HCT116 (cell line): ENCODE measurements at regions not wholly inside any gene's neighbourhood (a gene's known extent, or its start where the extent isn't known, plus 50 kb on each side); places are given as distances from the start of the nearest gene placed in this dataset.
"Not testable (repeated sequence)": the region's sequence is repeated elsewhere in the genome, so short reads cannot be mapped to it uniquely, and the experiment has no call there.

Source experiments
- CBX3 ChIP-seq: IDR thresholded peaks from 2 replicates; pipeline ENCODE4 v1.6.1; 2012; ENCODE audit warnings: low read depth
- EZH2 ChIP-seq: fragments of 200-600 bp; sonication (generic); IDR thresholded peaks from 2 replicates; pipeline ENCODE4 v1.6.1; 2017; ENCODE audit warnings: antibody characterized with exemption, mixed run types
- EZH2phosphoT487 ChIP-seq: fragments of 200-600 bp; IDR thresholded peaks from 2 replicates; pipeline ENCODE4 v1.6.1; 2018; ENCODE audit warnings: antibody characterized with exemption, borderline replicate concordance
- FOSL1 ChIP-seq: IDR thresholded peaks from 2 replicates; pipeline ENCODE4 v1.6.1; 2012; ENCODE audit warnings: low read depth
- POLR2A ChIP-seq: IDR thresholded peaks from 2 replicates; pipeline ENCODE4 v1.7.0; 2011; ENCODE audit warnings: borderline replicate concordance; ENCODE audit not compliant: insufficient read depth, insufficient read length; ENCODE audit errors: extremely low read depth
- POLR2AphosphoS5 ChIP-seq: IDR thresholded peaks from 2 replicates; pipeline ENCODE4 v1.6.1; 2011; ENCODE audit warnings: mild to moderate bottlenecking, low read depth, low read length, moderate library complexity
- RAD21 ChIP-seq: IDR thresholded peaks from 2 replicates; pipeline ENCODE4 v1.6.1; 2012; ENCODE audit warnings: low read depth, mild to moderate bottlenecking
- SP1 ChIP-seq: IDR thresholded peaks from 2 replicates; pipeline ENCODE4 v1.6.1; 2012; ENCODE audit warnings: low read depth
- YY1 ChIP-seq: IDR thresholded peaks from 2 replicates; pipeline ENCODE4 v1.6.1; 2011; ENCODE audit warnings: low read length, low read depth, moderate library complexity, mild to moderate bottlenecking; ENCODE audit not compliant: insufficient replicate concordance; ENCODE audit errors: extremely low read depth
- ZFX ChIP-seq: fragments of 450-650 bp; IDR thresholded peaks from 2 replicates; pipeline ENCODE4 v1.6.1; 2017
- ZNF274 ChIP-seq: fragments of 200-500 bp; sonication (Bioruptor generic); IDR thresholded peaks from 2 replicates; pipeline ENCODE4 v1.6.1; 2014; ENCODE audit warnings: mild to moderate bottlenecking, low read depth, low read length, inconsistent platforms
- TF ChIP-seq, protein P1 (sequence below), 3 experiments: fragments of 200-600 bp in 1 of 3; sonication (generic) in 1 of 3; IDR thresholded peaks in 2 of 3; conservative IDR thresholded peaks in 1 of 3; 2 replicates each; pipeline ENCODE4 v1.5.1; 2012 to 2017; ENCODE audit warnings: low read depth in 2 of 3, low read length in 2 of 3, antibody characterized with exemption in 1 of 3, borderline replicate concordance in 1 of 3, control low read depth in 1 of 3, mild to moderate bottlenecking in 1 of 3, mixed read lengths in 1 of 3, mixed run types in 1 of 3, moderate library complexity in 1 of 3; ENCODE audit not compliant: insufficient read depth in 1 of 3
- TF ChIP-seq, protein P2 (sequence below): IDR thresholded peaks from 2 replicates; pipeline ENCODE4 v1.6.1; 2012; ENCODE audit warnings: low read depth

DNA sequence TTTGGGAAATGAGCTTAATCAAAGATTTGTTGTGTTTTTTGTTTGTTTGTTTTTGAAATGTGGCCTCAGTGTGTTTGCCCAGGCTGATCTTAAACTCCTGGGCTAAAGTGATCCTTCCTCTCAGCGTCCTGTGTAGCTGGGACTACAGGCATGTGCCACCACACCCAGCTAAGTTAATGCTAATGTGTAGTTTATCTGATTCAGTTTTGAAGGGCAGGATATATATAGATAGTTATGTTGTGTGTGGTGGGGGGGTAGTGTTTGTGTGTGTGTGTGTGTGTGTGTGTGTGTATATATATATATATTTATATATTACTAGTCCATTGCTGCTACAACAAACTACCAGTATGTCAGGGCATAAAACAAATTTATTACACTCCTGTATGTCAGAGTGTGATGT, 108.1 kb upstream of the PTPN20 start:
- TF ChIP-seq, protein P1, sequence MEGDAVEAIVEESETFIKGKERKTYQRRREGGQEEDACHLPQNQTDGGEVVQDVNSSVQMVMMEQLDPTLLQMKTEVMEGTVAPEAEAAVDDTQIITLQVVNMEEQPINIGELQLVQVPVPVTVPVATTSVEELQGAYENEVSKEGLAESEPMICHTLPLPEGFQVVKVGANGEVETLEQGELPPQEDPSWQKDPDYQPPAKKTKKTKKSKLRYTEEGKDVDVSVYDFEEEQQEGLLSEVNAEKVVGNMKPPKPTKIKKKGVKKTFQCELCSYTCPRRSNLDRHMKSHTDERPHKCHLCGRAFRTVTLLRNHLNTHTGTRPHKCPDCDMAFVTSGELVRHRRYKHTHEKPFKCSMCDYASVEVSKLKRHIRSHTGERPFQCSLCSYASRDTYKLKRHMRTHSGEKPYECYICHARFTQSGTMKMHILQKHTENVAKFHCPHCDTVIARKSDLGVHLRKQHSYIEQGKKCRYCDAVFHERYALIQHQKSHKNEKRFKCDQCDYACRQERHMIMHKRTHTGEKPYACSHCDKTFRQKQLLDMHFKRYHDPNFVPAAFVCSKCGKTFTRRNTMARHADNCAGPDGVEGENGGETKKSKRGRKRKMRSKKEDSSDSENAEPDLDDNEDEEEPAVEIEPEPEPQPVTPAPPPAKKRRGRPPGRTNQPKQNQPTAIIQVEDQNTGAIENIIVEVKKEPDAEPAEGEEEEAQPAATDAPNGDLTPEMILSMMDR (IDR thresholded peaks at IDR 0.05 in 2 of 3, conservative IDR thresholded peaks at IDR 0.05 in 1 of 3; ENCODE audit: borderline replicate concordance in 1 of 3, insufficient read depth in 1 of 3, low read depth in 2 of 3, low read length in 2 of 3) = not testable (repeated sequence)
- not testable (repeated sequence) for TF ChIP-seq EZH2, POLR2A, POLR2AphosphoS5, EZH2phosphoT487, RAD21, ZNF274, SP1, YY1, CBX3, FOSL1, ZFX
- TF ChIP-seq, protein P2, sequence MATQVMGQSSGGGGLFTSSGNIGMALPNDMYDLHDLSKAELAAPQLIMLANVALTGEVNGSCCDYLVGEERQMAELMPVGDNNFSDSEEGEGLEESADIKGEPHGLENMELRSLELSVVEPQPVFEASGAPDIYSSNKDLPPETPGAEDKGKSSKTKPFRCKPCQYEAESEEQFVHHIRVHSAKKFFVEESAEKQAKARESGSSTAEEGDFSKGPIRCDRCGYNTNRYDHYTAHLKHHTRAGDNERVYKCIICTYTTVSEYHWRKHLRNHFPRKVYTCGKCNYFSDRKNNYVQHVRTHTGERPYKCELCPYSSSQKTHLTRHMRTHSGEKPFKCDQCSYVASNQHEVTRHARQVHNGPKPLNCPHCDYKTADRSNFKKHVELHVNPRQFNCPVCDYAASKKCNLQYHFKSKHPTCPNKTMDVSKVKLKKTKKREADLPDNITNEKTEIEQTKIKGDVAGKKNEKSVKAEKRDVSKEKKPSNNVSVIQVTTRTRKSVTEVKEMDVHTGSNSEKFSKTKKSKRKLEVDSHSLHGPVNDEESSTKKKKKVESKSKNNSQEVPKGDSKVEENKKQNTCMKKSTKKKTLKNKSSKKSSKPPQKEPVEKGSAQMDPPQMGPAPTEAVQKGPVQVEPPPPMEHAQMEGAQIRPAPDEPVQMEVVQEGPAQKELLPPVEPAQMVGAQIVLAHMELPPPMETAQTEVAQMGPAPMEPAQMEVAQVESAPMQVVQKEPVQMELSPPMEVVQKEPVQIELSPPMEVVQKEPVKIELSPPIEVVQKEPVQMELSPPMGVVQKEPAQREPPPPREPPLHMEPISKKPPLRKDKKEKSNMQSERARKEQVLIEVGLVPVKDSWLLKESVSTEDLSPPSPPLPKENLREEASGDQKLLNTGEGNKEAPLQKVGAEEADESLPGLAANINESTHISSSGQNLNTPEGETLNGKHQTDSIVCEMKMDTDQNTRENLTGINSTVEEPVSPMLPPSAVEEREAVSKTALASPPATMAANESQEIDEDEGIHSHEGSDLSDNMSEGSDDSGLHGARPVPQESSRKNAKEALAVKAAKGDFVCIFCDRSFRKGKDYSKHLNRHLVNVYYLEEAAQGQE = not testable (repeated sequence)
